SK-N-SH treated with all-trans-retinoic acid at 6 μM for 48 hours (cell line): ENCODE measurements at regions not wholly inside any gene's neighbourhood (a gene's known extent, or its start where the extent isn't known, plus 50 kb on each side); places are given as distances from the start of the nearest gene placed in this dataset.

Experiments used
- BACH2 ChIP-seq: fragments of 250-450 bp; sonication (Bioruptor Pico); IDR thresholded peaks from 2 replicates; pipeline ENCODE4 v1.9.0; 2021; ENCODE audit warnings: mild to moderate bottlenecking, borderline replicate concordance
- CREB5 ChIP-seq: fragments of 250-450 bp; sonication (Bioruptor Pico); IDR thresholded peaks from 2 replicates; pipeline ENCODE4 v1.5.1; 2020; ENCODE audit warnings: low read depth, mild to moderate bottlenecking, moderate library complexity
- ISL1 ChIP-seq: fragments of 250-450 bp; sonication (Bioruptor Pico); IDR thresholded peaks from 2 replicates; pipeline ENCODE4 v2.1.2; 2022; ENCODE audit warnings: mild to moderate bottlenecking, moderate library complexity
- PATZ1 ChIP-seq: fragments of 250-450 bp; sonication (Bioruptor Pico); IDR thresholded peaks from 2 replicates; pipeline ENCODE4 v1.8.0; 2020; ENCODE audit warnings: mild to moderate bottlenecking, moderate library complexity, borderline replicate concordance
- POU6F1 ChIP-seq: fragments of 250-450 bp; sonication (Bioruptor Pico); IDR thresholded peaks from 2 replicates; pipeline ENCODE4 v1.8.0; 2021; ENCODE audit warnings: low read depth, mild to moderate bottlenecking, moderate library complexity, borderline replicate concordance
- PPARA ChIP-seq: fragments of 250-450 bp; sonication (Bioruptor Pico); IDR thresholded peaks from 2 replicates; pipeline ENCODE4 v1.5.0; 2020; ENCODE audit warnings: mild to moderate bottlenecking, borderline replicate concordance
- RARB ChIP-seq: fragments of 250-450 bp; sonication (Bioruptor Pico); IDR thresholded peaks from 2 replicates; pipeline ENCODE4 v1.8.0; 2021; ENCODE audit warnings: mild to moderate bottlenecking, moderate library complexity
- SNAI2 ChIP-seq: fragments of 250-450 bp; sonication (Bioruptor Pico); IDR thresholded peaks from 2 replicates; pipeline ENCODE4 v1.5.0; 2020; ENCODE audit warnings: mild to moderate bottlenecking, moderate library complexity
- ZFP30 ChIP-seq: fragments of 450-650 bp; formaldehyde crosslinking; IDR thresholded peaks from 2 replicates; pipeline ENCODE4 v1.5.0; 2022; ENCODE audit warnings: mild to moderate bottlenecking, moderate library complexity
- ZNF8 ChIP-seq: fragments of 450-650 bp; formaldehyde crosslinking; IDR thresholded peaks from 2 replicates; pipeline ENCODE4 v1.5.0; 2020; ENCODE audit warnings: mild to moderate bottlenecking, moderate library complexity

DNA sequence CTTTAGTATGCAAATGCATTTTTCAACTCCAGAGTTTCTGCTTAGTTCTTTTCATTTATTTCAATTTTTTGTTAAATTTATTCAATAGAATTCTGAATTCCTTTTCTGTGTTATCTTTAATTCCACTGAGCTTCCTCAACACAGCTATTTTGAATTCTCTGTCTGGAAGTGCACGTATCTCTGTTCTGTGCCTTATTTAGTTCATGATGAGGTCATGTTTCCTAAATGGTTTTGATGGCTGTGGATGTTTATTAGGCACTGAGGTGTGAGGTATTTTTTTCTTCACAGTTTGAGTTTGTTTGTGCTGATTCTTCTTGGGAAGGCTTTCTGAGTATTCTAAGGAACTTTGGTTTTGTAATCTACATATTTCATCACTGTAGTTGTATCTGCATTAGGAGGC, 2042.8 kb upstream of the RAG2 start:
- TF ChIP-seq POU6F1 = no peak
- TF ChIP-seq PATZ1 (CRISPR knock-in tag) = no peak
- no peak for TF ChIP-seq SNAI2 (CRISPR knock-in tag)
- no peak for TF ChIP-seq ZNF8
- no peak for TF ChIP-seq ZFP30
- no peak for TF ChIP-seq PPARA
- no peak for TF ChIP-seq ISL1
- TF ChIP-seq BACH2 (CRISPR knock-in tag) = no peak
- TF ChIP-seq RARB (CRISPR knock-in tag) = no peak
- TF ChIP-seq CREB5 (CRISPR knock-in tag) = no peak
